Inflammatory macrophage treated with lipopolysaccharide for 4 hours (primary cell): ENCODE measurements at regions not wholly inside any gene's neighbourhood (a gene's known extent, or its start where the extent isn't known, plus 50 kb on each side); places are given as distances from the start of the nearest gene placed in this dataset.
"Not testable (repeated sequence)": the region's sequence is repeated elsewhere in the genome, so short reads cannot be mapped to it uniquely, and the experiment has no call there.

ENCODE experiments used
- DNase-seq: peaks from one replicate; pipeline ENCODE4 v3.0.0-alpha.2; 2020

GRCh38 chr14:53456931-53457330 lies 303.8 kb upstream of the DDHD1 start:
- no peak for DNase-seq

GRCh38 chr14:53452005-53452673 lies 299.0 kb upstream of the DDHD1 start:
- DNase-seq, result no peak

- DNase-seq, result no peak
These were observed 297.7 kb upstream of the DDHD1 start for GRCh38 chr14:53450871-53451270.

- no peak for DNase-seq
These were observed 295.6 kb upstream of the DDHD1 start for GRCh38 chr14:53448682-53449081.

- no peak for DNase-seq
These were observed 291.7 kb upstream of the DDHD1 start for GRCh38 chr14:53444677-53445312.

- DNase-seq, result no peak
These were observed 288.7 kb upstream of the DDHD1 start for GRCh38 chr14:53441789-53442188.

- no peak for DNase-seq
These were observed 284.7 kb upstream of the DDHD1 start for GRCh38 chr14:53437858-53438257.

GRCh38 chr14:53432378-53432802 lies 279.3 kb upstream of the DDHD1 start:
- DNase-seq, result no peak

GRCh38 chr14:53430870-53431269 lies 277.7 kb upstream of the DDHD1 start:
- DNase-seq, result no peak

- no peak for DNase-seq
These were observed 259.9 kb upstream of the DDHD1 start for GRCh38 chr14:53412819-53413675.

GRCh38 chr14:53411125-53411524 lies 258.0 kb upstream of the DDHD1 start:
- DNase-seq, result no peak

GRCh38 chr14:53409969-53410368 lies 256.8 kb upstream of the DDHD1 start:
- DNase-seq, result no peak

GRCh38 chr14:53409289-53409688 lies 256.2 kb upstream of the DDHD1 start:
- DNase-seq, result no peak

- DNase-seq, result no peak
These were observed 255.2 kb upstream of the DDHD1 start for GRCh38 chr14:53408175-53408879.

GRCh38 chr14:53406519-53406918 lies 253.4 kb upstream of the DDHD1 start:
- no peak for DNase-seq

GRCh38 chr14:53401646-53402045 lies 248.5 kb upstream of the DDHD1 start:
- no peak for DNase-seq

GRCh38 chr14:53399057-53399456 lies 245.9 kb upstream of the DDHD1 start:
- no peak for DNase-seq

- no peak for DNase-seq
These were observed 245.5 kb upstream of the DDHD1 start for GRCh38 chr14:53398616-53399015.

GRCh38 chr14:53395267-53395666 lies 242.1 kb upstream of the DDHD1 start:
- not testable (repeated sequence) for DNase-seq

GRCh38 chr14:53391631-53392285 lies 238.6 kb upstream of the DDHD1 start:
- no peak for DNase-seq

- no peak for DNase-seq
These were observed 238.0 kb upstream of the DDHD1 start for GRCh38 chr14:53391156-53391555.

GRCh38 chr14:53390008-53390407 lies 236.9 kb upstream of the DDHD1 start:
- no peak for DNase-seq

GRCh38 chr14:53389202-53389601 lies 236.1 kb upstream of the DDHD1 start:
- no peak for DNase-seq
